DMS114 treated with DMSO at 0.1 percent for 48 hours (cell line): ENCODE measurements at regions not wholly inside any gene's neighbourhood (a gene's known extent, or its start where the extent isn't known, plus 50 kb on each side); places are given as distances from the start of the nearest gene placed in this dataset.
"Not testable (repeated sequence)": the region's sequence is repeated elsewhere in the genome, so short reads cannot be mapped to it uniquely, and the experiment has no call there.

Source experiments
- DNase-seq: peaks from one replicate; lab custom pipeline; 2025; ENCODE audit not compliant: unreplicated experiment; lab: John Stamatoyannopoulos, UW

- DNase-seq = no peak
Observed at GRCh38 chr5:94102849-94103248, 361.4 kb upstream of the POU5F2 start.

- DNase-seq = not testable (repeated sequence)
Observed at GRCh38 chr5:94097384-94097783, 356.0 kb upstream of the POU5F2 start.

GRCh38 chr5:94094793-94095441 lies 353.5 kb upstream of the POU5F2 start:
- DNase-seq = no peak

GRCh38 chr5:94093300-94093699 lies 351.9 kb upstream of the POU5F2 start:
- no peak for DNase-seq

GRCh38 chr5:94086635-94087034 lies 345.2 kb upstream of the POU5F2 start:
- not testable (repeated sequence) for DNase-seq

- no peak for DNase-seq
Observed at GRCh38 chr5:94086194-94086593, 344.8 kb upstream of the POU5F2 start.

GRCh38 chr5:94082405-94082804 lies 341.0 kb upstream of the POU5F2 start:
- no peak for DNase-seq

- no peak for DNase-seq
Observed at GRCh38 chr5:94081088-94081487, 339.7 kb upstream of the POU5F2 start.

GRCh38 chr5:94080390-94080789 lies 339.0 kb upstream of the POU5F2 start:
- no peak for DNase-seq

GRCh38 chr5:94072116-94072515 lies 330.7 kb upstream of the POU5F2 start:
- DNase-seq = no peak

- no peak for DNase-seq
Observed at GRCh38 chr5:94066437-94067207, 325.2 kb upstream of the POU5F2 start.

- DNase-seq = no peak
Observed at GRCh38 chr5:94064025-94064424, 322.6 kb upstream of the POU5F2 start.

- DNase-seq = no peak
Observed at GRCh38 chr5:94057655-94058054, 316.3 kb upstream of the POU5F2 start.

GRCh38 chr5:94057217-94057616 lies 315.8 kb upstream of the POU5F2 start:
- no peak for DNase-seq

- not testable (repeated sequence) for DNase-seq
Observed at GRCh38 chr5:94049307-94049922, 308.0 kb upstream of the POU5F2 start.

GRCh38 chr5:94045839-94046782 lies 304.7 kb upstream of the POU5F2 start:
- DNase-seq = no peak

- no peak for DNase-seq
Observed at GRCh38 chr5:94043311-94043710, 301.9 kb upstream of the POU5F2 start.

GRCh38 chr5:94040591-94041148 lies 299.3 kb upstream of the POU5F2 start:
- no peak for DNase-seq

GRCh38 chr5:94039101-94039500 lies 297.7 kb upstream of the POU5F2 start:
- DNase-seq = no peak

- no peak for DNase-seq
Observed at GRCh38 chr5:94031631-94032030, 290.2 kb upstream of the POU5F2 start.

GRCh38 chr5:94028001-94028400 lies 286.6 kb upstream of the POU5F2 start:
- no peak for DNase-seq
